Fibroblast of the aortic adventitia (primary cell): ENCODE measurements at regions not wholly inside any gene's neighbourhood (a gene's known extent, or its start where the extent isn't known, plus 50 kb on each side); places are given as distances from the start of the nearest gene placed in this dataset.

Experiments used
- DNase-seq: peaks from one replicate; pipeline ENCODE4 v3.0.0-alpha.2; 2010; ENCODE audit warnings: low read depth
- H3K4me3 ChIP-seq: 2 replicates; pipeline ENCODE4 v1.5.1; 2011; ENCODE audit warnings: low read depth, mild to moderate bottlenecking, control low read depth, low read length, moderate library complexity
- TF ChIP-seq, protein P1 (sequence below): IDR thresholded peaks from 2 replicates; pipeline ENCODE4 v1.5.1; 2011; ENCODE audit warnings: mild to moderate bottlenecking, low read length, control low read depth, inconsistent platforms; ENCODE audit not compliant: insufficient read depth

DNA sequence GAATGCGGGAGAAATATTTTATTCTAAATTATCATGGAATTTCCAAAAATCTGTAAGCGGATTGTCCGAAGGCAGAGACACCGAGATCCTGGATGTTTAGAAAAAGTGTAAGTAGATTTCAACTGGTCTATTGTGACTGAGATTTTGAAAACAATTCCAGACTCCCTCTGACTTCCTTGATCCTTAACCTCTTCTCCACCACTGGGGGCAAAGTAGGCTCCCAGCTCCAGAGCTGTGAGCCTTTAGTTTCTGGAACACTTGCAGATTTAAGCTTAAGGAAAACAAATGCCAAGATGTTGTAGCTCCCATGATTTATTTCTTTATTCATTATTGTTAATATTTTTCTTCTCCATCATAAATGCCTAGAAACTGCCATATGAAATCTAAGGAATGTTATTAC, 1320.5 kb upstream of the SEL1L start:
- no peak overlapping the region for H3K4me3 ChIP-seq
- no peak for DNase-seq
- TF ChIP-seq, protein P1, sequence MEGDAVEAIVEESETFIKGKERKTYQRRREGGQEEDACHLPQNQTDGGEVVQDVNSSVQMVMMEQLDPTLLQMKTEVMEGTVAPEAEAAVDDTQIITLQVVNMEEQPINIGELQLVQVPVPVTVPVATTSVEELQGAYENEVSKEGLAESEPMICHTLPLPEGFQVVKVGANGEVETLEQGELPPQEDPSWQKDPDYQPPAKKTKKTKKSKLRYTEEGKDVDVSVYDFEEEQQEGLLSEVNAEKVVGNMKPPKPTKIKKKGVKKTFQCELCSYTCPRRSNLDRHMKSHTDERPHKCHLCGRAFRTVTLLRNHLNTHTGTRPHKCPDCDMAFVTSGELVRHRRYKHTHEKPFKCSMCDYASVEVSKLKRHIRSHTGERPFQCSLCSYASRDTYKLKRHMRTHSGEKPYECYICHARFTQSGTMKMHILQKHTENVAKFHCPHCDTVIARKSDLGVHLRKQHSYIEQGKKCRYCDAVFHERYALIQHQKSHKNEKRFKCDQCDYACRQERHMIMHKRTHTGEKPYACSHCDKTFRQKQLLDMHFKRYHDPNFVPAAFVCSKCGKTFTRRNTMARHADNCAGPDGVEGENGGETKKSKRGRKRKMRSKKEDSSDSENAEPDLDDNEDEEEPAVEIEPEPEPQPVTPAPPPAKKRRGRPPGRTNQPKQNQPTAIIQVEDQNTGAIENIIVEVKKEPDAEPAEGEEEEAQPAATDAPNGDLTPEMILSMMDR: no peak

DNA sequence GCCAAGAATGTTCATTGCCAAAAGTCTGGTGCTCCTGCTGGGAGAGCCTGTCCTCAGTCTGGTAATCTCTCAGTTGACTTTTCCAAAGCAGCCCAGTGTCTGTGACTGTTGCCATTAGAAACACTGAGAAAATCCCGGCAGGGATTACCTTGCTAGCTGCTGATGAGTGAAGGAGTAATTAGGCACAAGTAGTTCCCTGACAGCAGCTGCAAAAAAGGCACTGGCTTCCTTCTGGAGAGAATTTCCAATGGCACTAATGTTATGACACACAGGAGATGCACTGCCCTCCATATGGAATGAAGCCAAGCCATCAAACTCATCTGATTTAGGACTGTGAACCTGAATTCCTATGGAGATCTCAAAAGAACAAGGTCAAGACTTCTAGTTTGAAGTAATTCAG, 1321.2 kb upstream of the SEL1L start:
- TF ChIP-seq, protein P1: no peak
- no peak overlapping the region for H3K4me3 ChIP-seq
- DNase-seq: no peak

DNA sequence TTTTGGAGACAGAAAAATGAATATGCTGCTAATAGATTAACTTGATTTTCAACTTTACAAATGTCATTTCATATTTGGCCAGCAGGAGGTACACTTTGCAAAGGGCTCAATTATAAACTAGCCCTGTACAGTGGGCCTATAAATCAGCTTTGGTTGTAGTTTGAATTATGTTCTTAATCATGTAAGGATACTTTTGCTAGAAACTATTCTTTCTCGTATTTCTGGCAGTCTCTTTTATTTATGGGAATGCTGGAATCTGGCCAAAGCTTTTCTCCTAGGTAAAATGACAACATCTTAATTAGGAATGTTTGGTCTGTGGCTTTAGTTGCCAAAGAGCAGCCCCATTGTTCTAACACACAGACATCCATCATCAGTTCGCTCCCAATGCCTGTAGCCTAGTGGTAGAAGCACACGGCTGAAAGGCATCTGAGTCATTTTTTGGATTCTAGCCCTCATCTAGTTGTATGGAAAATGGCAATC, 1322.3 kb upstream of the SEL1L start:
- H3K4me3 ChIP-seq: no peak overlapping the region
- TF ChIP-seq, protein P1: no peak
- no peak for DNase-seq

DNA sequence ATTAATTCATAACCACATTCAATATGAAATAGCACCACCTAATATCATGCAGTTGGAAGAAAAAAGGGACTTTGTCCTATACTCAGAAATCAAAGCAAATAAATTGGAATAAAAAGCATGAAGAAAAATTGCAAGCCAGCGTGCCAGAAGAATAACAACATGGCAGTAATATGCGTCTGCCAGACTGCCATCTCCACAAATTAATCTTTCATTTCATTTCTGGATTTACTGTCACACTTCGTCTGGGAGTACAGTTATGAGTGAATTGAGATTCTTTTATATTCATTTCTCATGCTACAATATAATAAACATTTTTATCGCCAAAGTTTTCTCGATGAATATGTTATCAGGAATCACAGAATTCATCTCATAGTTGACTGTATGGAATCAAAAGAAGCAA, 1327.7 kb upstream of the SEL1L start:
- TF ChIP-seq, protein P1: no peak
- H3K4me3 ChIP-seq: no peak overlapping the region
- DNase-seq: no peak

DNA sequence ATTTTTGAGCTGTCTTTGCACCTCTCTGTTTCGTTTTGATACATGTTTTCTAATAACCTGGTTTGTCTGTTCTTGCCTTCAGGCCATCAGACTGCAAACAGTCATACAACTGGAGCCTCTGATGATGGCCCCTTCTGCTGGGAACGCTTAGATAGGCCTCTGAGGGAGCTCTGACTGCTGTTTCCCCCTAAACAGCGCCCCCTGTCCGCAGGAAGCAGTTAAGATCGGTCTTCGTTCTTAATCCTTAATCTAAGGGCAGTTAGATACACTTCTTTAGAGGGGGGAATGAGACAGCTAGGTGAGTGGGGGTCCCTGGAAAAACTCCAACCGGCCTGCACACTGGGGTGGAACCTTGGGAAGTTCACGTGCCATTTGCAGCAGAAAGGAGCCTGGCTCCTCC, 1338.8 kb upstream of the SEL1L start:
- H3K4me3 ChIP-seq: no peak overlapping the region
- TF ChIP-seq, protein P1: no peak
- no peak for DNase-seq

DNA sequence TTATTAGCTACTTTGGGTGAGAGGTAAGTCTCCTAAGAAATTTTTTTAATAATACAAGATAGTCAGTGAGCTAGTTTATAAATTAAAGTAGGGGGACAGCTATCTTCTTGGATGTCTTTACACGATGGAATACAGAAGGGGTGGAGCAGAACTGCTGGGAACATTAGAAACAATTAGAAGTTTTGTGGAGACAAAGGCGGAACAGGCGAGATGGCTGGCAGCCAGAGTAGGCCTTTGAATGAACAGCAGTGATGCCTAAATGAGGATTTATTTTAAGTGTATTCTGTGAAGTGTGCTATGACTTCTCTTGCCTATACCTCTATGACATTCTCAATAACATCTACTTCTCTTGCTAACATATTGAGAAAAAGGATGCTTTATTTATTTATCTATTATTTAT, 1345.3 kb upstream of the SEL1L start:
- TF ChIP-seq, protein P1: no peak
- no peak overlapping the region for H3K4me3 ChIP-seq
- DNase-seq: no peak

DNA sequence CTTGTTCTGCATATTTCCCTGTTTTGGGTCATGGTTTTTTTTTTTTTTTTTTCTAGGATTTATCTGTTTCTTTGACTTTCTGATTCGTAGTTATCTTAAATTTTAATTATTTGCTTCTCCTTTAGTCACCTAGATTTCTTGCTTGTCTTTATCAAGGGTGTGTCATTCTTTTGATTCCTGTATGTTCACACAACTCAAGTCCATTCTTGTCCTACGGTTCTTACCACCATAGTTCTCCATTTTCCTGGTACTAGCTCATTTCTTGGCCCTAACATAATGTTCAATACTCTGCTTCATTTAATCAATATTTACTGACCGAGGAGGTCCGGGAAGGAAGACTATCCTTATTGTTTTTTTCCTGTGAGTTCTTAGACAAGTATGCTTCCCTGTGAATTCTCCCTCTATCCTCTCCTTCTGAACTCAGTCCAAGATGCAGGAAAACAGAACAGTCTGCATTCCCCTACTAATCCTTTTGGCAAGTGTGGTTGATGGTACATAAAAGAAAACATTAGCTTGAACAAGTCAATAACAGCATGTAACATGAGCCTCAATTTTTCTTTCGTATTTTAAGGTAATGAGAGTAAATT, 1346.4 kb upstream of the SEL1L start:
- TF ChIP-seq, protein P1: no peak
- no peak for DNase-seq
- H3K4me3 ChIP-seq: no peak overlapping the region
